PC-3 (cell line): ENCODE measurements at regions not wholly inside any gene's neighbourhood (a gene's known extent, or its start where the extent isn't known, plus 50 kb on each side); places are given as distances from the start of the nearest gene placed in this dataset.

Source experiments
- CTCF ChIP-seq: fragments of 300-600 bp; sonication (generic); conservative IDR thresholded peaks from 2 replicates; pipeline ENCODE4 v1.5.1; 2017; ENCODE audit warnings: antibody characterized with exemption, low read depth, mild to moderate bottlenecking, low read length
- EZH2 ChIP-seq: fragments of 300-600 bp; sonication (generic); IDR thresholded peaks from one replicate; pipeline ENCODE4 v1.6.1; 2017; ENCODE audit warnings: antibody characterized with exemption, mild to moderate bottlenecking, low read length; ENCODE audit not compliant: unreplicated experiment
- EZH2phosphoT487 ChIP-seq: fragments of 300-600 bp; sonication (generic); IDR thresholded peaks from 2 replicates; pipeline ENCODE4 v1.6.1; 2018; ENCODE audit warnings: mild to moderate bottlenecking, antibody characterized with exemption, low read length, borderline replicate concordance

- no peak for TF ChIP-seq CTCF
- TF ChIP-seq EZH2: no peak
- TF ChIP-seq EZH2phosphoT487: no peak
These were observed 145.2 kb downstream of the PMP22 start for GRCh38 chr17:15119968-15120367.
